Common myeloid progenitor, CD34-positive (primary cell): ENCODE measurements at regions not wholly inside any gene's neighbourhood (a gene's known extent, or its start where the extent isn't known, plus 50 kb on each side); places are given as distances from the start of the nearest gene placed in this dataset.

Experiments used
- CTCF ChIA-PET: fragments of 350-600 bp; sonication (Branson Sonifier 250); formaldehyde crosslinking; loops from one replicate; lab custom pipeline; 2021; ENCODE audit warnings: antibody characterized with exemption; lab: Charles Lee
- POLR2A ChIA-PET: fragments of 350-600 bp; sonication (Branson Sonifier 250); formaldehyde crosslinking; loops from one replicate; lab custom pipeline; 2021; ENCODE audit warnings: antibody characterized with exemption; lab: Charles Lee
- DNase-seq, 3 donors: peaks; one replicate each; pipeline versions ENCODE4 v3.0.0 to v3.0.0-alpha.2; 2013
- H3K27ac ChIP-seq, 2 experiments: 1 replicate in 1 of 2; 2 replicates in 1 of 2; pipeline ENCODE4 v1.7.0; 2013; ENCODE audit warnings: inconsistent platforms in 2 of 2, low read length in 2 of 2, mild to moderate bottlenecking in 2 of 2, low read depth in 1 of 2, moderate library complexity in 1 of 2; ENCODE audit not compliant: severe bottlenecking in 2 of 2, insufficient read depth in 1 of 2, poor library complexity in 1 of 2
- H3K27me3 ChIP-seq, 5 experiments: replicated peaks in 2 of 5; 1 replicate in 3 of 5; 2 replicates in 2 of 5; pipeline versions ENCODE4 v1.6.1 to v1.7.0; 2013; ENCODE audit warnings: low read length in 4 of 5, mild to moderate bottlenecking in 2 of 5, moderate library complexity in 2 of 5, inconsistent platforms in 1 of 5; ENCODE audit not compliant: insufficient read depth in 5 of 5, control insufficient read depth in 4 of 5
- H3K36me3 ChIP-seq, 4 experiments: 1 replicate in 2 of 4; 2 replicates in 2 of 4; pipeline versions ENCODE4 v1.6.1 to v1.7.0; 2013; ENCODE audit warnings: low read length in 3 of 4, control low read depth in 1 of 4, mild to moderate bottlenecking in 1 of 4; ENCODE audit not compliant: control insufficient read depth in 4 of 4, insufficient read depth in 4 of 4
- H3K4me1 ChIP-seq, 4 experiments: 1 replicate in 3 of 4; 2 replicates in 1 of 4; pipeline versions ENCODE4 v1.6.1 to v1.7.1; 2013; ENCODE audit warnings: low read length in 3 of 4, mild to moderate bottlenecking in 3 of 4, control low read depth in 1 of 4, inconsistent platforms in 1 of 4, moderate library complexity in 1 of 4; ENCODE audit not compliant: control insufficient read depth in 4 of 4, insufficient read depth in 4 of 4; ENCODE audit errors: control extremely low read depth in 1 of 4
- H3K4me3 ChIP-seq, 7 experiments: 1 replicate in 4 of 7; 2 replicates in 3 of 7; pipeline versions ENCODE4 v1.5.1 to v1.7.0; 2013; ENCODE audit warnings: mild to moderate bottlenecking in 7 of 7, low read length in 6 of 7, moderate library complexity in 6 of 7, inconsistent platforms in 2 of 7, low read depth in 2 of 7, control low read depth in 1 of 7; ENCODE audit not compliant: insufficient read depth in 4 of 7, control insufficient read depth in 1 of 7; ENCODE audit errors: extremely low read depth in 1 of 7
- H3K9me3 ChIP-seq, 5 experiments: 1 replicate in 4 of 5; 2 replicates in 1 of 5; pipeline versions ENCODE4 v1.6.1 to v1.7.1; 2013; ENCODE audit warnings: low read length in 4 of 5, mild to moderate bottlenecking in 2 of 5, inconsistent platforms in 1 of 5, low read depth in 1 of 5, moderate library complexity in 1 of 5; ENCODE audit not compliant: control insufficient read depth in 4 of 5, insufficient read depth in 2 of 5; ENCODE audit errors: control extremely low read depth in 1 of 5
- WGBS: methylation state at CpG from one replicate; pipeline ENCODE4 v1.1.5; 2013; ENCODE audit not compliant: insufficient coverage; 5-methylcytosine and 5-hydroxymethylcytosine counted together

DNA sequence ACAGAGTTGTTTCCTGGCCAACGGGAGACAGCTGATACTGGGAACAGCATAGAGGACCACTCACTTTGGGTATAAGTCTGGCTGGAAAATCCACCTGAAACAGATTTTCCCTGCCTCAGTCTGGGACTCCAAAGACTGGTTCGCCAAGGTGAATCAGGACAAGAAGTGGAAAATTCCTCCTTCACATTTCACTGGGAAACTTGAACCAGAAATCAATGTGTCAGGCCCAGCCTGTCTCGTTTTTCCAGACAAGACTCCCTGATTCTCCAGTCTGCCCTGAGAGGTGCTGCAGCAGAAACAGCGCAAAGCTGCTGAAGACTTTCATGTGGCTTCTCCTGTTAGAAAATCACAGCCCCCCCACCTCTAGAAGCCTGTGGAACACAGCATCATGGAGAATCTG is 269.8 kb downstream of the OPA1 start:
- 100% methylated on average over 4 of the region's 4 CpGs for WGBS
- ChIA-PET CTCF (no interaction called here), POLR2A (no interaction called here)
- no peak overlapping the region for H3K4me3 ChIP-seq
- no peaks in the 10 kb centered on the region for H3K9me3 ChIP-seq
- H3K4me1 ChIP-seq = peaks cover 0 to 25% (median 7%) of the 10 kb centered on the region in 4 experiments
- no peaks in the 10 kb centered on the region for H3K36me3 ChIP-seq
- no peak for DNase-seq
- peaks cover 0 to 2% (median 0%) of the 10 kb centered on the region in 5 experiments for H3K27me3 ChIP-seq
- no peak overlapping the region for H3K27ac ChIP-seq

DNA sequence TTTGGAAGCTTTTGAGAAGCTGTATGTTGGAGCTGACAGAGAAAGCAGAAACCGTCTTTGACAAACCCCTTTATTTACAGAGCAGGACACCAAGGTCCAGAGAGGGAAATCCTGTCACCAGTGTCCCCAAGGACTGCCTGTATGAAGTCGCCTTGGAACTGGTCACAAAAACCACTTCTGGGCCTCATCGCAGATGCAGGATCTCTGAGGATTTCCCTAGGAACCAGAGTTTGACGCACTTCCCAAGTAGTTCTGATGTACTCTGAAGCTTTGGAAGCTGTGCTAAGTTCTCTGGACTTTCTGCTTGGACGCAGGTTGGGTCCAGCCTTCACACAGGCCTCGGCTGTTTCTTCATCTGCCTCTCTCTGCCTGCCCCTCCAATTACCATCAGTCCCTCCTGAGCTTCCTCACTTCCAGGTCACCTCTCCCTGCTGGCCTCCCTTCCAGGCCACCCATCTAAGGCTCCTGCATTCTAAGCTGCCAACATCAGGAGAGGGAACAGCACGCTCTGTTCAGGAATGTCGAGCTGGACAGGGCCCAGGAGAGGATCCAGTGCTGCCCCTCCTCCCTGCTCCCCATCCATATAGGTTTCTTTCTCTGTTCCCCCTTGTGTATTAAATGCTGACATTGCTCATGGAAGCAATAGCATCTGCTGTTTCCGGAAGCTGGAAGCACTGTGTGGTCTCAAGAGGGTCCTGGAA is 270.8 kb downstream of the OPA1 start:
- Histone ChIP-seq H3K27ac (no peak overlapping the region), H3K4me1 (peaks cover 2 to 25% (median 9%) of the 10 kb centered on the region in 4 experiments), H3K4me3 (no peak overlapping the region), H3K9me3 (no peaks in the 10 kb centered on the region), H3K27me3 (peaks cover 0 to 2% (median 0%) of the 10 kb centered on the region in 5 experiments), H3K36me3 (no peaks in the 10 kb centered on the region)
- ChIA-PET POLR2A (no interaction called here), CTCF (interaction anchor here (0.9 to 1.5 kb wide), 4 partner anchors 9 to 68 kb away, joined by 3 to 4 read pairs (median 4); no protein-coding TSS in a partner anchor)
- 97% methylated on average over 9 of the region's 9 CpGs for WGBS
- no peak for DNase-seq

DNA sequence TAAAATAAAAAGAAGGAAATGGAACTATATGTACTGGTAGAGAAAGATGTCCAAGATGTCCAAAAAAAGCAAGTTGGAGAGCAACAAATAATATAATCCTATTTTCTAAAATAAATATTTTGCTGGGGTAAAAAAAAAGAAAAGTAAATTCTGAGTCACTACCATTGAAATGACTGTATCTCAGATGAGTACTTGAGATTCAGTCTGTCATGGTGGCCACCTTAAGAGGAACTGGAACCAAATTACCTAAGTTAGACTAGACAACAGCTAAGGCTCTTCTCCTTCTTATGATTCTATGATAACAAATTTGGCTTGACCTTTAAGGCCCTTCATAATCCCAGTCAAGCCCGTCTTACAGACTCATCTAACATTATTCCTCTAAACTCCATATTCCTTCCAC is 270.6 kb upstream of the HES1 start:
- Histone ChIP-seq H3K4me1 (peaks cover 2 to 37% (median 24%) of the 10 kb centered on the region in 4 experiments), H3K27ac (no peak overlapping the region), H3K27me3 (peaks cover 0 to 2% (median 0%) of the 10 kb centered on the region in 5 experiments), H3K9me3 (no peaks in the 10 kb centered on the region), H3K36me3 (no peaks in the 10 kb centered on the region), H3K4me3 (no peak overlapping the region)
- no peak for DNase-seq
- CTCF ChIA-PET = no interaction called here
- WGBS = 100% methylated on average over 1 of the region's 1 CpG
- POLR2A ChIA-PET = no interaction called here

DNA sequence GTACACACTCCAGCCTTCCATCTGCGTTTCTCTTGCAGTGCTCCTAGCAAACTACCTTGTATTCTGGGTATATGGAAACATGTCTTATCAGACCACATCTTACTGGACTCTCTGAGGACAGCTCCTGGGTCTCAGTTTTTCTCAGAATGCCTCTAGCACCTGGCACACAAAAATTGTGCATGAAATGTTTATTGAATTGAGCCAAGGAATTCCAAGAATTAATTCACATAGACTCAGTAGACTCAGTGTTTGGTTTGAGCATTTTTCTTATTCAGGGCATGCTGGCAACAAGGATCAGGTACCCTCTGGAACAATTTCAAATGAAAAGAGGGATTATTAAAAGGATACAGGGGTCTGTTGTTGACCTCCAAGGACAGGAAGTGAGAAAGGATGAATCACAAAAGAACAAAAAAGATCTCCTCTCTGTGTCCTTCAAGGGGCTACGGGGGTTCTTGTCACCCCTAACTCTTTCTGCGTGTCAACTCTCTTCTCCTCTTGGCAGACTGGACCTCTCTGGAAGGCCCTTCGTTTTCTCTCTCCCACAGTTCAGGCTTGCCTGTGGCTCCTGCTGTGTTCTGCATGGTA is 270.0 kb upstream of the HES1 start:
- Histone ChIP-seq H3K27ac (no peak overlapping the region), H3K36me3 (no peaks in the 10 kb centered on the region), H3K4me3 (no peak overlapping the region), H3K27me3 (peaks cover 0 to 2% (median 0%) of the 10 kb centered on the region in 5 experiments), H3K9me3 (no peaks in the 10 kb centered on the region), H3K4me1 (peaks cover 2 to 44% (median 27%) of the 10 kb centered on the region in 4 experiments)
- CTCF ChIA-PET = no interaction called here
- POLR2A ChIA-PET = no interaction called here
- 85% methylated on average over 3 of the region's 4 CpGs for WGBS
- no peak for DNase-seq

DNA sequence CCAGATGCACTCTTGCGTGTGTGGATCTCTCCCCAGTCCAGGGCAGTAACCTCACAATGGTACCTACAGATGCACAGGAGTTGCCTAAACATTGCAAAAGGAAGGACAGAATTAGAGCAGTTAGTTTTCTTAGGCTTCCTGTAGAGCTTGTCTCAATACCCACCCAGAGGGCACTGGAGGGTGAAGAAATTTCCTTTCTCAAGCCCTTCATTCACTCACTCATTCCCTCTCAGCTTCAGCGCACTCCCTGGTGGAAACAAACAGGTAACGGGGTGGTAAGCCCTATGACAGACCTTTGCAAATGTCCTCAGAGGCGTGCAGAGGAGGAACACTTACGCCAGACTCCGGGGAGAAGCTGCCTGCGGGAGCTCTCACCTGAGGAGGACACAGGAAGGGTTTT is 267.4 kb upstream of the HES1 start:
- DNase-seq = no peak
- WGBS = 89% methylated on average over 7 of the region's 7 CpGs
- no peak overlapping the region for H3K27ac ChIP-seq
- no peaks in the 10 kb centered on the region for H3K27me3 ChIP-seq
- ChIA-PET CTCF (interaction anchor here (0.8 to 2.1 kb wide), 3 partner anchors 15 to 43 kb away, joined by 3 to 7 read pairs (median 3); no protein-coding TSS in a partner anchor), POLR2A (interaction anchor here (0.6 to 1.0 kb wide), 2 partner anchors 64 to 68 kb away, joined by 3 read pairs; no protein-coding TSS in a partner anchor)
- H3K36me3 ChIP-seq = no peaks in the 10 kb centered on the region
- H3K9me3 ChIP-seq = no peaks in the 10 kb centered on the region
- no peak overlapping the region for H3K4me3 ChIP-seq
- H3K4me1 ChIP-seq = peaks cover 2 to 57% (median 30%) of the 10 kb centered on the region in 4 experiments

DNA sequence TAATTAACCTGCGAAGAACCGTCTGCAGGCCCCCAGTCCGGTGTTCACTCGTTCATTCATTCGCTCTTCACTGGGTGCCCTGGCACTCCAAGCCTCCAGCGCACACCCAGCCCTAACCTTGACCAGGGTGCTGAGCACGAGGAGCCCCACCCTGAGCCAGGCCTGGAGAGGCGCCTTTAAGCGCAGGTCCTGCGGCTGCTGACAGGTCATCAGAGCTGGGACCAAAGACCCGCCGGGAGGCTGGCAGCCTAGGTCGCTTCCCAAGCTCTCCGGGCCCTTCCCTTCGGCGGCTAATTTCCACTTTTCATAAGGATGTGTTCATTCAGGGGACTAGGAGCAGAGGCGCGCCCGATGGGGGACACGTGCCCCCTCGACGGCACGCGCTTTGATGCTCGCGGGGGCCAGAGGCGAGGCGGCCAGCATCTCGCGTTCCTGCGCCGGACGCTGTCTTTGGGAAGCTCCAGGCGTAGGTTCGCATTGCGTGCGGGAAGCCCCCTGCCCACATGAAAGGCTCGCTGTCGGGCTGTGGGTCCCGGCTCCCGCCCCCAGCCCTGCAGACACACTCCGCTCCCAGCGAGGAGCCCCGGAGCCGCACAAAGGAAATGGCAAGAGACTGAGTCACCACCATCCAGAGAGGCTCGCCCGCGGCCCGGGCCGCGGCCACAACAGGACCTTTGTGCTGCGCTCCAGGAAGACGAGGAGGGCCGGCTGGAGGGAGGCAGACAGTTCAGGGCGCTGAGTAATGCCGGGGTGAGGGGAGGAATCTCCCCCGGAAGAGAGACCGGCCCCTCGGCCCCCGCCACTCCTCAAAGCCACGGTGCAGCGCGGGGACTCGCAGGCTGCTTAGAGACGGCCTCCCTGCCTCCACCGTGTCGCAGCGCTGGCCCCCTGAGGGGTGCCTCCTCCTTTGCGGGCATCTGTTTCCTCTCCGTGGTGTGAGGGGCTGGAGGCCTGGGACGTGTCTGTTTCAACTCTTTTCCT is 266.4 kb upstream of the HES1 start:
- Histone ChIP-seq H3K4me1 (peaks cover 2 to 60% (median 30%) of the 10 kb centered on the region in 4 experiments), H3K27ac (no peak overlapping the region), H3K9me3 (no peaks in the 10 kb centered on the region), H3K27me3 (no peaks in the 10 kb centered on the region), H3K4me3 (peak overlapping the region in 4 of 7 experiments; percentile 1 to 42 (median 24)), H3K36me3 (no peaks in the 10 kb centered on the region)
- CTCF ChIA-PET = interaction anchor here (0.8 to 2.1 kb wide), 3 partner anchors 16 to 44 kb away, joined by 3 to 7 read pairs (median 3); no protein-coding TSS in a partner anchor
- 49% methylated on average over 55 of the region's 71 CpGs for WGBS
- POLR2A ChIA-PET = interaction anchor here (0.6 to 1.0 kb wide), 2 partner anchors 63 to 69 kb away, joined by 3 read pairs; no protein-coding TSS in a partner anchor
- peak; percentile 31 to 84 (median 77) for DNase-seq
